ENCODE measurements at regions not wholly inside any gene's neighbourhood (a gene's known extent, or its start where the extent isn't known, plus 50 kb on each side); places are given as distances from the start of the nearest gene placed in this dataset.

GRCh38 chr5:2200261-2200950, 317.7 kb upstream of the IRX4 start:
- TF ChIP-seq RFX5 (IDR thresholded peaks at IDR 0.05; ENCODE audit: borderline replicate concordance, low read depth, low read length) (no peak), CTCF (IDR thresholded peaks at IDR 0.05; ENCODE audit: control extremely low read depth in 1 of 3, insufficient read depth in 1 of 3, low read depth in 1 of 3, low read length in 3 of 3) (no peak), EZH2 (IDR thresholded peaks at IDR 0.05; ENCODE audit: low read depth, low read length, severe bottlenecking) (no peak), TEAD4 (IDR thresholded peaks at IDR 0.05; ENCODE audit: low read depth, low read length) (no peak), TAF1 (IDR thresholded peaks at IDR 0.05; ENCODE audit: low read depth, low read length) (no peak), RAD21 (IDR thresholded peaks at IDR 0.05 in 1 of 2, conservative IDR thresholded peaks at IDR 0.05 in 1 of 2; ENCODE audit: low read depth in 2 of 2, low read length in 2 of 2) (no peak)

Measured in H1 (cell line).